ENCODE measurements at regions not wholly inside any gene's neighbourhood (a gene's known extent, or its start where the extent isn't known, plus 50 kb on each side); places are given as distances from the start of the nearest gene placed in this dataset.

DNA sequence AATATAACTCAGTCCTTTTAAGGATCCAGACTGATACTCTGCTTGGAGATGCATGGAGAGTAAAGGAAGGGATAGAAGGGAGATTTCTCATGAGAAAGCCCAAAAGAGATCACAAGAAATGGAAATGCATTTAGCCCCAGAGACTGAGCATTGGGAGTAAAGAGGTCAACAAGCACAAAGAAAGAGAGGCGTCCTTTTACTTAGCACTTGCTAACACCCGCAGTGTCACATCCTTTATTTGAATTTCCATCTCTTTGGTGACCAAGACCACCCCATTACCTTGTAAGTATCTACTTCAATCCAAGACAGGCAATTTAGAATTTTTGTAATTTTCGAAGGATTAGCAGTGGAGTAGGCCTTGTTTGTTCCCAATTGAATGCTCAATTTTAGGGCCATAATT is 111.8 kb upstream of the DCC start:
- DNase-seq (ENCODE audit: low read depth, low spot score): no peak
- Histone ChIP-seq H3K9me2 (ENCODE audit: insufficient read depth) (no peaks in the 10 kb centered on the region), H3K27me3 (ENCODE audit: insufficient read depth, low read length) (no peaks in the 10 kb centered on the region), H3K4me2 (ENCODE audit: low read length) (no peak overlapping the region), H3K36me3 (ENCODE audit: control insufficient read depth in 1 of 2, insufficient read depth in 2 of 2, low read length in 2 of 2) (no peaks in the 10 kb centered on the region), H3K4me1 (ENCODE audit: control insufficient read depth in 1 of 2, insufficient read depth in 2 of 2, low read length in 2 of 2) (no peaks in the 10 kb centered on the region), H3K79me2 (ENCODE audit: insufficient read depth, low read length) (no peaks in the 10 kb centered on the region), H3K4me3 (replicated peaks in 1 of 2; ENCODE audit: low read depth in 1 of 2, low read length in 2 of 2) (no peak overlapping the region), H4K20me1 (ENCODE audit: insufficient read depth) (no peaks in the 10 kb centered on the region), H3K9me3 (ENCODE audit: control insufficient read depth in 1 of 2, insufficient read depth in 1 of 2, low read depth in 1 of 2, low read length in 2 of 2) (peaks cover 7 to 32% of the 10 kb centered on the region in 2 experiments; a peak in 3 of 4 replicates), H3K9ac (ENCODE audit: low read length) (no peak overlapping the region), H2AFZ (ENCODE audit: low read depth, low read length, poor library complexity, severe bottlenecking) (no peak overlapping the region), H3K27ac (ENCODE audit: low read depth, low read length) (no peak overlapping the region)
- RAD21 ChIA-PET (ENCODE audit: low non-redundant PET in 1 of 2, low total read pairs in 2 of 2, uncharacterized antibody in 2 of 2, unreplicated experiment in 2 of 2): no interaction called here
- TF ChIP-seq RAD21 (IDR thresholded peaks at IDR 0.05; ENCODE audit: low read depth) (no peak), FOSL1 (IDR thresholded peaks at IDR 0.05; ENCODE audit: low read depth) (no peak)
- TF ChIP-seq, protein P1, sequence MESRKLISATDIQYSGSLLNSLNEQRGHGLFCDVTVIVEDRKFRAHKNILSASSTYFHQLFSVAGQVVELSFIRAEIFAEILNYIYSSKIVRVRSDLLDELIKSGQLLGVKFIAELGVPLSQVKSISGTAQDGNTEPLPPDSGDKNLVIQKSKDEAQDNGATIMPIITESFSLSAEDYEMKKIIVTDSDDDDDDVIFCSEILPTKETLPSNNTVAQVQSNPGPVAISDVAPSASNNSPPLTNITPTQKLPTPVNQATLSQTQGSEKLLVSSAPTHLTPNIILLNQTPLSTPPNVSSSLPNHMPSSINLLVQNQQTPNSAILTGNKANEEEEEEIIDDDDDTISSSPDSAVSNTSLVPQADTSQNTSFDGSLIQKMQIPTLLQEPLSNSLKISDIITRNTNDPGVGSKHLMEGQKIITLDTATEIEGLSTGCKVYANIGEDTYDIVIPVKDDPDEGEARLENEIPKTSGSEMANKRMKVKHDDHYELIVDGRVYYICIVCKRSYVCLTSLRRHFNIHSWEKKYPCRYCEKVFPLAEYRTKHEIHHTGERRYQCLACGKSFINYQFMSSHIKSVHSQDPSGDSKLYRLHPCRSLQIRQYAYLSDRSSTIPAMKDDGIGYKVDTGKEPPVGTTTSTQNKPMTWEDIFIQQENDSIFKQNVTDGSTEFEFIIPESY (IDR thresholded peaks at IDR 0.05; ENCODE audit: extremely low read depth, insufficient replicate concordance, low read length): no peak
- TF ChIP-seq, protein P2, sequence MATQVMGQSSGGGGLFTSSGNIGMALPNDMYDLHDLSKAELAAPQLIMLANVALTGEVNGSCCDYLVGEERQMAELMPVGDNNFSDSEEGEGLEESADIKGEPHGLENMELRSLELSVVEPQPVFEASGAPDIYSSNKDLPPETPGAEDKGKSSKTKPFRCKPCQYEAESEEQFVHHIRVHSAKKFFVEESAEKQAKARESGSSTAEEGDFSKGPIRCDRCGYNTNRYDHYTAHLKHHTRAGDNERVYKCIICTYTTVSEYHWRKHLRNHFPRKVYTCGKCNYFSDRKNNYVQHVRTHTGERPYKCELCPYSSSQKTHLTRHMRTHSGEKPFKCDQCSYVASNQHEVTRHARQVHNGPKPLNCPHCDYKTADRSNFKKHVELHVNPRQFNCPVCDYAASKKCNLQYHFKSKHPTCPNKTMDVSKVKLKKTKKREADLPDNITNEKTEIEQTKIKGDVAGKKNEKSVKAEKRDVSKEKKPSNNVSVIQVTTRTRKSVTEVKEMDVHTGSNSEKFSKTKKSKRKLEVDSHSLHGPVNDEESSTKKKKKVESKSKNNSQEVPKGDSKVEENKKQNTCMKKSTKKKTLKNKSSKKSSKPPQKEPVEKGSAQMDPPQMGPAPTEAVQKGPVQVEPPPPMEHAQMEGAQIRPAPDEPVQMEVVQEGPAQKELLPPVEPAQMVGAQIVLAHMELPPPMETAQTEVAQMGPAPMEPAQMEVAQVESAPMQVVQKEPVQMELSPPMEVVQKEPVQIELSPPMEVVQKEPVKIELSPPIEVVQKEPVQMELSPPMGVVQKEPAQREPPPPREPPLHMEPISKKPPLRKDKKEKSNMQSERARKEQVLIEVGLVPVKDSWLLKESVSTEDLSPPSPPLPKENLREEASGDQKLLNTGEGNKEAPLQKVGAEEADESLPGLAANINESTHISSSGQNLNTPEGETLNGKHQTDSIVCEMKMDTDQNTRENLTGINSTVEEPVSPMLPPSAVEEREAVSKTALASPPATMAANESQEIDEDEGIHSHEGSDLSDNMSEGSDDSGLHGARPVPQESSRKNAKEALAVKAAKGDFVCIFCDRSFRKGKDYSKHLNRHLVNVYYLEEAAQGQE (IDR thresholded peaks at IDR 0.05; ENCODE audit: low read depth): no peak
- BruUV-seq (replicated peaks): no TSS peak
- POLR2A ChIA-PET: no interaction called here
- CTCF ChIA-PET: no interaction called here
- intact Hi-C loops (cut with micrococcal nuclease): no loop called here
- ATAC-seq: no peak

All from HCT116 (cell line).